Suprapubic skin (tissue), 4 donors: ENCODE measurements at regions not wholly inside any gene's neighbourhood (a gene's known extent, or its start where the extent isn't known, plus 50 kb on each side); places are given as distances from the start of the nearest gene placed in this dataset.

ENCODE experiments used
- CTCF ChIP-seq, 2 donors: fragments of 200-600 bp in 1 of 2; fragments of 450-650 bp in 1 of 2; sonication (generic) in 1 of 2; IDR thresholded peaks; one replicate each; pipeline ENCODE4 v1.5.1; 2016 to 2019; ENCODE audit warnings: antibody characterized with exemption in 2 of 2, mild to moderate bottlenecking in 1 of 2, moderate library complexity in 1 of 2
- POLR2A ChIP-seq, 2 donors: fragments of 450-650 bp; IDR thresholded peaks; one replicate each; pipeline ENCODE4 v1.6.1; 2017; ENCODE audit warnings: antibody characterized with exemption in 2 of 2, mild to moderate bottlenecking in 2 of 2, moderate library complexity in 2 of 2
- POLR2AphosphoS5 ChIP-seq, 3 donors: sonication (generic); formaldehyde crosslinking; IDR thresholded peaks; one replicate each; pipeline ENCODE4 v1.6.1; 2017; ENCODE audit warnings: antibody characterized with exemption in 3 of 3

GRCh38 chr13:72540881-72541280, 186.5 kb downstream of the MZT1 start:
- no peak for TF ChIP-seq POLR2AphosphoS5 (IDR thresholded peaks at IDR 0.05)
- TF ChIP-seq CTCF (IDR thresholded peaks at IDR 0.05), result no peak
- no peak for TF ChIP-seq POLR2A (IDR thresholded peaks at IDR 0.05)
